Natural killer cell (primary cell): ENCODE measurements at regions not wholly inside any gene's neighbourhood (a gene's known extent, or its start where the extent isn't known, plus 50 kb on each side); places are given as distances from the start of the nearest gene placed in this dataset.

Experiments
- ATAC-seq, 3 donors: fragments of 150-1000 bp in 2 of 3; fragments of 200-7000 bp in 1 of 3; cut with Tn5 transposase; 1 replicate in 1 of 3; 2 replicates in 2 of 3; pipeline ENCODE4 v1.10.0; 2021; ENCODE audit warnings: mild to moderate bottlenecking in 2 of 3, moderate library complexity in 2 of 3
- DNase-seq, 2 donors: peaks; one replicate each; pipeline versions ENCODE4 v3.0.0 to v3.0.0-alpha.2; 2013 to 2021; ENCODE audit warnings: mixed read lengths in 1 of 2
- H3K27ac ChIP-seq: one replicate; pipeline ENCODE4 v1.5.1; 2013; ENCODE audit warnings: mild to moderate bottlenecking, low read length
- H3K27me3 ChIP-seq: one replicate; pipeline ENCODE4 v1.6.1; 2013; ENCODE audit warnings: low read length; ENCODE audit not compliant: control insufficient read depth, insufficient read depth
- H3K36me3 ChIP-seq: one replicate; pipeline ENCODE4 v1.6.1; 2013; ENCODE audit warnings: low read length; ENCODE audit not compliant: control insufficient read depth, insufficient read depth
- H3K4me1 ChIP-seq: one replicate; pipeline ENCODE4 v1.6.1; 2013; ENCODE audit warnings: low read length; ENCODE audit not compliant: control insufficient read depth, insufficient read depth
- H3K4me3 ChIP-seq: one replicate; pipeline ENCODE4 v1.5.1; 2013; ENCODE audit warnings: low read length
- H3K9me3 ChIP-seq: one replicate; pipeline ENCODE4 v1.6.1; 2013; ENCODE audit warnings: low read length; ENCODE audit not compliant: control insufficient read depth, insufficient read depth
- H3K27ac Mint-ChIP-seq, 2 donors: one replicate each; pipeline ENCODE4 v1.8.0; 2022; ENCODE audit warnings: mild to moderate bottlenecking in 2 of 2, mixed read lengths in 2 of 2, moderate library complexity in 1 of 2
- H3K27me3 Mint-ChIP-seq, 2 donors: one replicate each; pipeline ENCODE4 v1.8.0; 2022; ENCODE audit warnings: low read depth in 2 of 2, mixed read lengths in 2 of 2
- H3K36me3 Mint-ChIP-seq: one replicate; pipeline ENCODE4 v1.8.0; 2022; ENCODE audit warnings: mixed read lengths
- H3K4me1 Mint-ChIP-seq, 2 donors: one replicate each; pipeline ENCODE4 v1.8.0; 2022; ENCODE audit warnings: mixed read lengths in 2 of 2
- H3K4me3 Mint-ChIP-seq: one replicate; pipeline ENCODE4 v1.8.0; 2022; ENCODE audit warnings: mild to moderate bottlenecking, moderate library complexity, mixed read lengths
- H3K9me3 Mint-ChIP-seq, 2 donors: one replicate each; pipeline ENCODE4 v1.8.0; 2022; ENCODE audit warnings: mixed read lengths in 2 of 2
- CTCF ChIP-seq: fragments of 200-600 bp; IDR thresholded peaks from one replicate; pipeline ENCODE4 v1.8.0; 2022; ENCODE audit warnings: antibody characterized with exemption
- WGBS: methylation state at CpG from one replicate; pipeline ENCODE4 v1.1.7; 2013; ENCODE audit warnings: missing lambda C conversion rate; ENCODE audit not compliant: insufficient coverage; 5-methylcytosine and 5-hydroxymethylcytosine counted together
- intact Hi-C: fragments of 100-400 bp; cut with micrococcal nuclease; formaldehyde crosslinking; loops from one replicate; pipeline ENCODE4 v1.14.2; 2022

GRCh38 chr16:73890186-73891128 lies 406.2 kb upstream of the PSMD7 start:
- no peak overlapping the region for H3K4me3 Mint-ChIP-seq
- ATAC-seq (no peak), DNase-seq (no peak)
- H3K9me3 Mint-ChIP-seq = no peaks in the 10 kb centered on the region
- peaks cover 0 to 5% of the 10 kb centered on the region in 2 donors for H3K4me1 Mint-ChIP-seq
- WGBS = 19% methylated on average over 20 of the region's 23 CpGs
- no peaks in the 10 kb centered on the region for H3K9me3 ChIP-seq
- no peak for TF ChIP-seq CTCF
- H3K27ac ChIP-seq = no peak overlapping the region
- H3K27me3 Mint-ChIP-seq = peaks cover 31 to 47% of the 10 kb centered on the region in 2 donors
- no peak overlapping the region for H3K27ac Mint-ChIP-seq
- H3K36me3 Mint-ChIP-seq = no peaks in the 10 kb centered on the region
- intact Hi-C loops = no loop called here
- H3K36me3 ChIP-seq = no peaks in the 10 kb centered on the region
- no peaks in the 10 kb centered on the region for H3K4me1 ChIP-seq
- no peak overlapping the region for H3K4me3 ChIP-seq
- H3K27me3 ChIP-seq = peaks cover 8% of the 10 kb centered on the region

GRCh38 chr16:73888840-73889490 lies 407.6 kb upstream of the PSMD7 start:
- H3K27ac ChIP-seq = no peak overlapping the region
- Mint-ChIP-seq H3K4me1 (peaks cover 0 to 5% of the 10 kb centered on the region in 2 donors), H3K27ac (no peak overlapping the region), H3K4me3 (no peak overlapping the region), H3K27me3 (peaks cover 31 to 47% of the 10 kb centered on the region in 2 donors), H3K36me3 (no peaks in the 10 kb centered on the region), H3K9me3 (no peaks in the 10 kb centered on the region)
- H3K9me3 ChIP-seq = no peaks in the 10 kb centered on the region
- WGBS = 70% methylated on average over 11 of the region's 13 CpGs
- no peak for ATAC-seq
- no peak overlapping the region for H3K4me3 ChIP-seq
- no peak for DNase-seq
- no peak for TF ChIP-seq CTCF
- H3K27me3 ChIP-seq = peaks cover 8% of the 10 kb centered on the region
- intact Hi-C loops = no loop called here
- H3K36me3 ChIP-seq = no peaks in the 10 kb centered on the region
- no peaks in the 10 kb centered on the region for H3K4me1 ChIP-seq

GRCh38 chr16:73887911-73888310 lies 408.7 kb upstream of the PSMD7 start:
- Mint-ChIP-seq H3K27me3 (peaks cover 28 to 47% of the 10 kb centered on the region in 2 donors), H3K27ac (no peak overlapping the region), H3K4me3 (no peak overlapping the region), H3K4me1 (peaks cover 0 to 5% of the 10 kb centered on the region in 2 donors), H3K36me3 (no peaks in the 10 kb centered on the region), H3K9me3 (no peaks in the 10 kb centered on the region)
- no peaks in the 10 kb centered on the region for H3K36me3 ChIP-seq
- intact Hi-C loops = no loop called here
- no peak overlapping the region for H3K27ac ChIP-seq
- ATAC-seq = no peak
- WGBS = 47% methylated on average over 8 of the region's 8 CpGs
- H3K4me1 ChIP-seq = no peaks in the 10 kb centered on the region
- peaks cover 8% of the 10 kb centered on the region for H3K27me3 ChIP-seq
- no peak overlapping the region for H3K4me3 ChIP-seq
- no peak for TF ChIP-seq CTCF
- DNase-seq = no peak
- no peaks in the 10 kb centered on the region for H3K9me3 ChIP-seq
